DND-41 (cell line): ENCODE measurements at regions not wholly inside any gene's neighbourhood (a gene's known extent, or its start where the extent isn't known, plus 50 kb on each side); places are given as distances from the start of the nearest gene placed in this dataset.
"Not testable (repeated sequence)": the region's sequence is repeated elsewhere in the genome, so short reads cannot be mapped to it uniquely, and the experiment has no call there.

ENCODE experiments used
- ATAC-seq: fragments of 200-7000 bp; cut with Tn5 transposase; 3 replicates; pipeline ENCODE4 v1.9.1; 2021; ENCODE audit warnings: low read depth; ENCODE audit not compliant: insufficient read depth
- DNase-seq: peaks from one replicate; pipeline ENCODE4 v3.0.0-alpha.2; 2020
- H2AFZ ChIP-seq: 2 replicates; pipeline ENCODE4 v1.6.0; 2012; ENCODE audit warnings: low read depth, low read length
- H3K27ac ChIP-seq: 2 replicates; pipeline ENCODE4 v1.5.1; 2012; ENCODE audit warnings: low read length, inconsistent platforms
- H3K27me3 ChIP-seq: fragments of 200-600 bp; sonication (generic); 2 replicates; pipeline ENCODE4 v1.6.0; 2012; ENCODE audit warnings: low read length, mild to moderate bottlenecking, inconsistent platforms; ENCODE audit not compliant: insufficient read depth, poor library complexity
- H3K36me3 ChIP-seq: 2 replicates; pipeline ENCODE4 v1.5.1; 2012; ENCODE audit warnings: low read length, inconsistent platforms; ENCODE audit not compliant: insufficient read depth
- H3K4me1 ChIP-seq: 2 replicates; pipeline ENCODE4 v1.5.1; 2012; ENCODE audit warnings: mild to moderate bottlenecking, low read length; ENCODE audit not compliant: insufficient read depth
- H3K4me2 ChIP-seq: 2 replicates; pipeline ENCODE4 v1.6.0; 2012; ENCODE audit warnings: mild to moderate bottlenecking, moderate library complexity, low read length, inconsistent platforms; ENCODE audit not compliant: insufficient read depth
- H3K4me3 ChIP-seq, 2 experiments: fragments of 200-600 bp in 1 of 2; shearing (Covaris generic) in 1 of 2; 2 replicates each; pipeline ENCODE4 v1.5.1; 2012 to 2016; ENCODE audit warnings: inconsistent platforms in 2 of 2, low read length in 2 of 2, mild to moderate bottlenecking in 2 of 2, low read depth in 1 of 2, moderate library complexity in 1 of 2
- H3K79me2 ChIP-seq: 2 replicates; pipeline ENCODE4 v1.6.0; 2012; ENCODE audit warnings: low read length, inconsistent platforms; ENCODE audit not compliant: insufficient read depth
- H3K9ac ChIP-seq: 2 replicates; pipeline ENCODE4 v1.6.0; 2012; ENCODE audit warnings: low read depth, mild to moderate bottlenecking, inconsistent platforms, low read length, moderate library complexity
- H3K9me3 ChIP-seq: 2 replicates; pipeline ENCODE4 v1.5.1; 2012; ENCODE audit warnings: low read length, moderate library complexity, mild to moderate bottlenecking, inconsistent platforms; ENCODE audit not compliant: insufficient read depth, severe bottlenecking
- H4K20me1 ChIP-seq: 2 replicates; pipeline ENCODE4 v1.6.0; 2012; ENCODE audit warnings: low read length; ENCODE audit not compliant: insufficient read depth
- CTCF ChIP-seq: IDR thresholded peaks from 2 replicates; pipeline ENCODE4 v1.5.1; 2012; ENCODE audit warnings: borderline replicate concordance, low read length, moderate library complexity, mild to moderate bottlenecking; ENCODE audit not compliant: poor library complexity, severe bottlenecking; ENCODE audit errors: extremely low read depth
- EZH2 ChIP-seq: IDR thresholded peaks from 3 replicates; pipeline ENCODE4 v1.6.1; 2012; ENCODE audit warnings: borderline replicate concordance, low read depth, mild to moderate bottlenecking, moderate library complexity, low read length, inconsistent platforms; ENCODE audit not compliant: severe bottlenecking

GRCh38 chr1:221591250-221591649, 150.6 kb downstream of the DUSP10 start:
- not testable (repeated sequence) for H3K4me3 ChIP-seq, H3K36me3 ChIP-seq, H3K27ac ChIP-seq, H3K9me3 ChIP-seq, H4K20me1 ChIP-seq, H3K4me2 ChIP-seq, H3K4me1 ChIP-seq, H3K9ac ChIP-seq, H3K79me2 ChIP-seq, H2AFZ ChIP-seq, H3K27me3 ChIP-seq, DNase-seq, ATAC-seq

- no peaks in the 10 kb centered on the region for H3K36me3 ChIP-seq
- H3K9ac ChIP-seq, result no peak overlapping the region
- no peaks in the 10 kb centered on the region for H3K9me3 ChIP-seq
- H4K20me1 ChIP-seq, result no peaks in the 10 kb centered on the region
- H3K79me2 ChIP-seq, result no peaks in the 10 kb centered on the region
- DNase-seq (no peak), ATAC-seq (no peak)
- TF ChIP-seq CTCF, result no peak
- no peak for TF ChIP-seq EZH2
- no peak overlapping the region for H3K4me3 ChIP-seq
- H2AFZ ChIP-seq, result no peak overlapping the region
- H3K27ac ChIP-seq, result no peak overlapping the region
- H3K4me1 ChIP-seq, result no peaks in the 10 kb centered on the region
- H3K4me2 ChIP-seq, result no peak overlapping the region
- no peaks in the 10 kb centered on the region for H3K27me3 ChIP-seq
These were observed 147.3 kb downstream of the DUSP10 start for GRCh38 chr1:221594576-221594975.

GRCh38 chr1:221598122-221598521, 143.8 kb downstream of the DUSP10 start:
- H3K36me3 ChIP-seq, result no peaks in the 10 kb centered on the region
- DNase-seq (no peak), ATAC-seq (no peak)
- no peak overlapping the region for H2AFZ ChIP-seq
- no peak overlapping the region for H3K9ac ChIP-seq
- TF ChIP-seq EZH2 (no peak), CTCF (no peak)
- H3K9me3 ChIP-seq, result no peaks in the 10 kb centered on the region
- H3K4me1 ChIP-seq, result no peaks in the 10 kb centered on the region
- no peaks in the 10 kb centered on the region for H4K20me1 ChIP-seq
- no peak overlapping the region for H3K27ac ChIP-seq
- no peaks in the 10 kb centered on the region for H3K79me2 ChIP-seq
- no peaks in the 10 kb centered on the region for H3K27me3 ChIP-seq
- no peak overlapping the region for H3K4me2 ChIP-seq
- H3K4me3 ChIP-seq, result no peak overlapping the region

GRCh38 chr1:221601166-221601565, 140.7 kb downstream of the DUSP10 start:
- Histone ChIP-seq H3K4me2 (no peak overlapping the region), H3K27ac (no peak overlapping the region), H3K27me3 (no peaks in the 10 kb centered on the region), H3K9me3 (no peaks in the 10 kb centered on the region), H4K20me1 (no peaks in the 10 kb centered on the region), H3K79me2 (no peaks in the 10 kb centered on the region), H3K4me1 (no peaks in the 10 kb centered on the region), H2AFZ (no peak overlapping the region), H3K36me3 (no peaks in the 10 kb centered on the region), H3K9ac (no peak overlapping the region), H3K4me3 (no peak overlapping the region)
- TF ChIP-seq CTCF (no peak), EZH2 (no peak)
- ATAC-seq (no peak), DNase-seq (no peak)
